ENCODE measurements at regions not wholly inside any gene's neighbourhood (a gene's known extent, or its start where the extent isn't known, plus 50 kb on each side); places are given as distances from the start of the nearest gene placed in this dataset.
A peak's percentile ranks its signal among the peaks of the same experiment; 100 is the strongest.

DNA sequence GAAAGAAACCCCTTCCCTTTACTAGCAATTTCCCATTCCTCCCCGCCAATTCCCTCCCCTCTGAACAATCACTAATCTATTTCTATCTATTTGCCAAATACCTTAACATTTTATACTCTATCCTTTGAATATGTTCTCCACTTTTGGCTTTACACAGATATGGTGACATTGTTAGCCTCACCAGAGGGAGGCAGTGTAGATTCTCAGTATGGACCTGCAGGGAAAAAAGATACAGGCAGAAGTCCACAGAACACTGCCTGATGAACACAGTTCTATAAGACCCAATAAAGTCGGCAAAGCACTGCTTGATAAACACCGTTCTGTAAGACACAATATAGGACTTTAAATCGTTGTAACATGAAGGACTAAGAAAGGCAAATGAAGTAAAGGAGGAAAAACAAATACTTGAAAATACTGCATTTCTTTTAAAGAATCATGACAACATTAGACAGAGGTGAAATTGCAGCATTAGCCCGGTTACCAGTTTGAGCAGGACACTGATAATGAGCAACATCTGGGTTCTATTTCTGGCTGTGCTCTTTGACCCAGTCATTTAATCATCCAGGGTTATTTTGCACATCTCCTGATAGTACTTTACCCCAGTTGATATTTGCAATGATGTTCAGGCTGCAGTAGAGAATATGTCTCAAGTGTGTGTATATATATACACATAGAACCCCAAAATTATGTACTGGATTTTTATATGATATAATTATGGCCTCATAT, 296.8 kb downstream of the UTRN start:
- TF ChIP-seq, protein P1, sequence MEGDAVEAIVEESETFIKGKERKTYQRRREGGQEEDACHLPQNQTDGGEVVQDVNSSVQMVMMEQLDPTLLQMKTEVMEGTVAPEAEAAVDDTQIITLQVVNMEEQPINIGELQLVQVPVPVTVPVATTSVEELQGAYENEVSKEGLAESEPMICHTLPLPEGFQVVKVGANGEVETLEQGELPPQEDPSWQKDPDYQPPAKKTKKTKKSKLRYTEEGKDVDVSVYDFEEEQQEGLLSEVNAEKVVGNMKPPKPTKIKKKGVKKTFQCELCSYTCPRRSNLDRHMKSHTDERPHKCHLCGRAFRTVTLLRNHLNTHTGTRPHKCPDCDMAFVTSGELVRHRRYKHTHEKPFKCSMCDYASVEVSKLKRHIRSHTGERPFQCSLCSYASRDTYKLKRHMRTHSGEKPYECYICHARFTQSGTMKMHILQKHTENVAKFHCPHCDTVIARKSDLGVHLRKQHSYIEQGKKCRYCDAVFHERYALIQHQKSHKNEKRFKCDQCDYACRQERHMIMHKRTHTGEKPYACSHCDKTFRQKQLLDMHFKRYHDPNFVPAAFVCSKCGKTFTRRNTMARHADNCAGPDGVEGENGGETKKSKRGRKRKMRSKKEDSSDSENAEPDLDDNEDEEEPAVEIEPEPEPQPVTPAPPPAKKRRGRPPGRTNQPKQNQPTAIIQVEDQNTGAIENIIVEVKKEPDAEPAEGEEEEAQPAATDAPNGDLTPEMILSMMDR (IDR thresholded peaks at IDR 0.05), result peak; percentile 73
- ATAC-seq (ENCODE audit: poor library complexity), result peak; percentile 37
- H3K27ac ChIP-seq (ENCODE audit: low read depth in 1 of 2, low read length in 2 of 2), result no peak overlapping the region
- H3K27me3 ChIP-seq (ENCODE audit: control insufficient read depth in 1 of 2, insufficient read depth in 2 of 2, low read length in 2 of 2), result no peaks in the 10 kb centered on the region
- POLR2A ChIA-PET, result interaction anchor here (0.6 kb wide), 1 partner anchor 21 kb away, joined by 3 read pairs; no protein-coding TSS in a partner anchor
- DNase-seq, result peak in 4 of 14 experiments; percentile 41 to 60 (median 54)
- peaks cover 5% of the 10 kb centered on the region for H3K4me1 ChIP-seq (ENCODE audit: insufficient read depth, low read length)
- H3K36me3 Mint-ChIP-seq (ENCODE audit: low read depth), result peaks cover 31% of the 10 kb centered on the region
- peaks cover 37% of the 10 kb centered on the region for H3K4me1 Mint-ChIP-seq (ENCODE audit: low read depth)
- H3K9me3 ChIP-seq (ENCODE audit: control insufficient read depth in 1 of 2, insufficient read depth in 1 of 2, low read length in 2 of 2), result no peaks in the 10 kb centered on the region
- H3K9me3 Mint-ChIP-seq, result no peaks in the 10 kb centered on the region
- CTCF ChIA-PET, result interaction anchor here (1.0 kb wide), 1 partner anchor 134 kb away, joined by 3 read pairs; no protein-coding TSS in a partner anchor
- no peaks in the 10 kb centered on the region for H3K27me3 Mint-ChIP-seq
- peaks cover 23% of the 10 kb centered on the region for H3K36me3 ChIP-seq (ENCODE audit: insufficient read depth, low read length)
- H3K4me3 Mint-ChIP-seq, result peak overlapping the region; percentile 42
- H3K27ac Mint-ChIP-seq, result peak overlapping the region; percentile 72
- no peak overlapping the region for H3K4me3 ChIP-seq (ENCODE audit: low read length)
- intact Hi-C loops (cut with DNase I, micrococcal nuclease), result loop anchor here (2.0 to 10.0 kb wide), 6 partner anchors 153 to 1053 kb away; no protein-coding TSS in a partner anchor

DNA sequence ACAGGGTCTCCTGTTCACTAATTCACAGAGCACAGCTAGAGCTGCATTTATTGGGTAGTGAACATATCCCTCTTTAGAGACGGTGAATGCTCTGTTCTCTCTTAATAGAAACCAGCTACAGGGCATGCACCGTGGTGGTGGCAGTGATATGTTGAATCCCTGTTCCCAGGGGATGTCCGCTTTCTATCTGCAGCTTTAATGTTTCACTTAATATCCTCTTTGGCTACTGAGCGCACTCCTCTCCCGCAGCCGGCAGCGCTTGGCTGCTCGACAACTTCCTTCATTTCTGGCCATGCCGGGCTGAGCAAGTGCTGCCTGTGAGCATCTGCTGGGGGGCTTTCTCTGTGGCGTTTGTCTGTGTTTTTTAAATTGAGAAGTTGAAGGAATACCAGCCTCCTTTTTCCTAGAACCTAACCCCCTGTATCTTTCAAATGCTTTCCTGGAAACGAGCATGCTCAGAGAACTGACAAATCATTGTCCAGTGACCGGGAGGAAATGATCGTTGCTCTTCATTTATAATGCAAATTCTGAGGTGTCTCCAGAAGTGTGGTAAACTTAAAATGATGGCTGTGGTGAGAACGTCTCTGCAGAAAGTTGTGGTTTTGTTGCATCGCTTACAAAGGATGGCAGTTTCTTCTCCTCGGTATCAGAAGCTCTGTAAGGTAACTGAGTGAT, 297.9 kb downstream of the UTRN start:
- H3K9me3 Mint-ChIP-seq, result no peaks in the 10 kb centered on the region
- ATAC-seq (ENCODE audit: poor library complexity) (peak; percentile 84), DNase-seq (peak in 8 of 14 experiments; percentile 2 to 81 (median 34))
- Histone ChIP-seq H3K4me1 (ENCODE audit: insufficient read depth, low read length) (peaks cover 5% of the 10 kb centered on the region), H3K36me3 (ENCODE audit: insufficient read depth, low read length) (peaks cover 22% of the 10 kb centered on the region), H3K9me3 (ENCODE audit: control insufficient read depth in 1 of 2, insufficient read depth in 1 of 2, low read length in 2 of 2) (no peaks in the 10 kb centered on the region), H3K4me3 (ENCODE audit: low read length) (peak overlapping the region; percentile 44), H3K27ac (ENCODE audit: low read depth in 1 of 2, low read length in 2 of 2) (peak overlapping the region; percentile 9 to 19), H3K27me3 (ENCODE audit: control insufficient read depth in 1 of 2, insufficient read depth in 2 of 2, low read length in 2 of 2) (no peaks in the 10 kb centered on the region)
- peaks cover 40% of the 10 kb centered on the region for H3K4me1 Mint-ChIP-seq (ENCODE audit: low read depth)
- H3K36me3 Mint-ChIP-seq (ENCODE audit: low read depth), result peaks cover 32% of the 10 kb centered on the region
- intact Hi-C loops (cut with DNase I, micrococcal nuclease), result loop anchor here (2.0 to 10.0 kb wide), 5 partner anchors 152 to 1052 kb away; no protein-coding TSS in a partner anchor
- ChIA-PET CTCF (no interaction called here), POLR2A (interaction anchor here (0.6 to 0.7 kb wide), 3 partner anchors 17 to 76 kb away, joined by 3 read pairs; no protein-coding TSS in a partner anchor)
- peak overlapping the region; percentile 72 for H3K27ac Mint-ChIP-seq
- TF ChIP-seq, protein P1 (IDR thresholded peaks at IDR 0.05), result no peak
- peak overlapping the region; percentile 82 for H3K4me3 Mint-ChIP-seq
- no peaks in the 10 kb centered on the region for H3K27me3 Mint-ChIP-seq

DNA sequence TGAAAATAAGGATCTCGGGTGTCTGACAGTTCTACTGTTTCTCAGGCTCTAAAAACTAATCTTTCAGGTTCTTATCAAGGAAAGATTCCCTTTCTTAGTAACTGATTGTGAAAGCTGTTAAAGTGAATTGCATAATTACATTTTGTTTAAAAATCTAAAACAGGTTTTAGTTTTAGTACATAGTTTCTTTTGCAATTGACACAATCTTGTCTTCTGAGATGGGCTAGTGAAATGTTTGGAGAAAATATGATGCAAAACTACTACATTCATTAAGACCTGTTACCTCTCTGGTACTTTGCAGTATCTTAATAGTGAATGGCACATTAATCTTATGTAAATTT, 298.4 kb downstream of the UTRN start:
- POLR2A ChIA-PET, result interaction anchor here (0.6 to 0.7 kb wide), 2 partner anchors 18 to 76 kb away, joined by 3 read pairs; no protein-coding TSS in a partner anchor
- Histone ChIP-seq H3K9me3 (ENCODE audit: control insufficient read depth in 1 of 2, insufficient read depth in 1 of 2, low read length in 2 of 2) (no peaks in the 10 kb centered on the region), H3K4me3 (ENCODE audit: low read length) (peak overlapping the region; percentile 44), H3K27me3 (ENCODE audit: control insufficient read depth in 1 of 2, insufficient read depth in 2 of 2, low read length in 2 of 2) (no peaks in the 10 kb centered on the region), H3K4me1 (ENCODE audit: insufficient read depth, low read length) (peaks cover 5% of the 10 kb centered on the region), H3K36me3 (ENCODE audit: insufficient read depth, low read length) (peaks cover 20% of the 10 kb centered on the region), H3K27ac (ENCODE audit: low read depth in 1 of 2, low read length in 2 of 2) (no peak overlapping the region)
- no peak for DNase-seq
- H3K36me3 Mint-ChIP-seq (ENCODE audit: low read depth), result peaks cover 34% of the 10 kb centered on the region
- H3K9me3 Mint-ChIP-seq, result no peaks in the 10 kb centered on the region
- H3K4me3 Mint-ChIP-seq, result peak overlapping the region; percentile 82
- TF ChIP-seq, protein P1 (IDR thresholded peaks at IDR 0.05), result no peak
- no peak for ATAC-seq (ENCODE audit: poor library complexity)
- CTCF ChIA-PET, result no interaction called here
- peaks cover 40% of the 10 kb centered on the region for H3K4me1 Mint-ChIP-seq (ENCODE audit: low read depth)
- H3K27ac Mint-ChIP-seq, result peak overlapping the region; percentile 72
- H3K27me3 Mint-ChIP-seq, result no peaks in the 10 kb centered on the region
- intact Hi-C loops (cut with DNase I, micrococcal nuclease), result loop anchor here (2.0 to 10.0 kb wide), 5 partner anchors 151 to 1051 kb away; no protein-coding TSS in a partner anchor

Data from CD4-positive, alpha-beta T cell (primary cell).